Stimulated activated CD8-positive, alpha-beta memory T cell treated with anti-CD3 and anti-CD28 coated beads, Interleukin-7, amount 100 ng/mL, for 48 hours (primary cell): ENCODE measurements at regions not wholly inside any gene's neighbourhood (a gene's known extent, or its start where the extent isn't known, plus 50 kb on each side); places are given as distances from the start of the nearest gene placed in this dataset.

Experiments
- DNase-seq, 2 donors: peaks; one replicate each; pipeline ENCODE4 v3.0.0-alpha.2; 2020; ENCODE audit warnings: low read depth in 1 of 2; ENCODE audit errors: extremely low read depth in 1 of 2

DNA sequence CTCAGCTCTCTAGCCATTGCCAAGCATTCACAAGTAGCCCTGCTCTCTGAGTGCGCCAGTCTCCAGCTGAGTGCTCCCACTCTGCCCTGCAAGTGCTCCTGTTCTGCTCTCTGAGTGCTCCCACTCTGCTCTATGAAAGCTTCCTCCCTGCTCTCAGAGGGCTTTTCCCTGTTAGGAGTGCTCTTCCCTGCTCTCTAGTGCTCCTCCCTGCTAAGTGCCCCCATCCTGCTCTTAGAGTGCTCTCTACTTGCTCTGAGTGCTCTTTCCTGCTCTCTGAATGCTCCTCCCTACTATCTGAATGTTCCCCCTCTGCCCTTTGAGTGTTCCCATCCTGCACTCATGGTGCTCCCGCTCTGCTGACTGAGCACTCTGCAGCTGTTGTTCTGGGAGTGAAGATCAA is 555.4 kb downstream of the NPHP4 start:
- DNase-seq, result no peak

DNA sequence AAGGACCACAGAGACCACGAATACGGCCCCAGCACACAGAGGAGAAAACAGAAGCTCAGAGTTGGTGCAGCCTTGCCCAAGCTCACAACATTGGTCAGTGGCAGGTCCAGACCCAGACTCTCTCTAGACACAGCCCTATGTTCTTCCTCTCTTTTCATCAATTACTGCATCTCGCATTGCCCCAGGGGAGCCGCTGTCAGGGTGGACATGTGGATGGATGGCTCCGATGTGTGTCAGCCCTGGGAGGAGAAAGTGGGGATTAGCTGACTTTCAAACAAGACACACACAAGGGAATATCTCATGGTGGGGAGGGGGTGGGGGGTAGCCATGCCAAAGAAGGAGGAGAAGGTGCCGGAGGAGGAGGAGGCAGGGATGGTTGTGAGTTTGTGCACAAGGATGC is 556.8 kb downstream of the NPHP4 start:
- DNase-seq, result no peak

DNA sequence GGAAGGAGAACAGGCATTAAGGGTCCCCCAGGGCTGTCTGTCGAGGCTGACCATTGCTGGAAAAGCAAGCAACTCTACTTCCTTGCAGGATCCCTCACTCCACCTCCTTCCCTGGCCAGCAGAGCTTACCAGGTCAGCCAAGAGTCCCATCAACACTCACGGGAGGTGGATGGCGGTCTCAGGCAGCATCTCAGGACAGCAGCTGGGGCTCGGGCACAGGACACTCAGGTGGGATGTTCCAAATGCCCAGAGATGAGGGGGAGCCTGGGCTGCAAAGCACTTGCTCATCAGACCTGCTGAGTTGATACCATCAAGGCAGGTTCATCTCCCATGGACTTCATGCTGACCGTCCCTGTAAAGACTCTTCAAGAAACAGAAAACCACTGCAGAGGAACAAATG is 559.8 kb downstream of the NPHP4 start:
- no peak for DNase-seq

DNA sequence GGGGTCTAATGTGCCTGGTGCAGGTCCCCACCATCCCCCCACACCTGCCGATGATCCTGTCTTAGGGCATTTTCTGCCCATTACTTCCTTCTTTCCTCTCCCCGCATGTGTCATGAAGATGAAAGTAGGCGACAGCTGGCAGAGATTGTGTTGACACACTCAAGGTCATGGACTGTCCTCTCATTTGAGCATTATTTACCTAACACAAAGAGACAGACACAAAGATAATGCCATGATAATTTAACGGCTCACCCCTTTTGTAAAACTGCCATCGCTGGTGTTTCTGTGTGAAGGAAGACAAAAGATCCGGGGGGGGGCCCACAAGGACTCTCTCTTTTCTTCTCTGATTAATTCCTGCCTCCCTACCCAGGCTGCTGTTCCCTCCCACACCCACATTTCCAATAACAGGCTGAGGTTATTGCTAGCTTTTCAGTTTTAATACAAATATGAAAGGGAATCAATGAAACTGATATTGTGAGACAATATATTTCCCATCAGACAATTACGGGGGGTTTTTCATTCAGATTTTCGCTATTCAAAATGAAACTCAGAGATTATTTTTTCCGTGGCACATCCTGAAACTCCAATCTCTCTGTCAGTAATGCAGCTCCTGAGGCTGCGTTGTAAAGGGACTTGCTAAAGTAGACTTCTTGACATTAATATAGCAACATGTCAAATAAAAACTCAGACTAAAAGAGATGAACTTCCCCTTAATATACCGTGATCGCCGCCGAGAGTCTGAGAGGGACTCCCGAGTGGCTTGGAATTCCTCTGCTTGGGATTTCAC is 561.1 kb downstream of the NPHP4 start:
- no peak for DNase-seq

DNA sequence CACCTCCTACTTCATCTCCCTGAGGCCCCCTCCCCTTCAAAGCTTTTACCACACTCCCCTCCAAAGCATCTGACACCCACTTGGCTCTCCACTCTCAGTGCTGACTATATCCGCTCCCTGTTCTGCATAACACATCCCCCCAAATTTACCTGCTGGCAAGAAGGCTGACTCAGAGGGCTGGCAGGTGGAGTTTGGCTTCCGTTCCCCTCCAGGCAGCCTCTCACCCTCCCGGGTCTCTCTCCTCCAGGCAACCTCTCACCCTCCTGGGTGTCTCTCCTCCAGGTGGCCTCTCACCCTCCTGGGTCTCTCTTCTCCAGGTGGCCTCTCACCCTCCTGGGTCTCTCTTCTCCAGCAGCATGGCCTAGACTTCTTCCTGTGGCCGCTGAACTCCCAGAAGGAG is 562.1 kb downstream of the NPHP4 start:
- no peak for DNase-seq

DNA sequence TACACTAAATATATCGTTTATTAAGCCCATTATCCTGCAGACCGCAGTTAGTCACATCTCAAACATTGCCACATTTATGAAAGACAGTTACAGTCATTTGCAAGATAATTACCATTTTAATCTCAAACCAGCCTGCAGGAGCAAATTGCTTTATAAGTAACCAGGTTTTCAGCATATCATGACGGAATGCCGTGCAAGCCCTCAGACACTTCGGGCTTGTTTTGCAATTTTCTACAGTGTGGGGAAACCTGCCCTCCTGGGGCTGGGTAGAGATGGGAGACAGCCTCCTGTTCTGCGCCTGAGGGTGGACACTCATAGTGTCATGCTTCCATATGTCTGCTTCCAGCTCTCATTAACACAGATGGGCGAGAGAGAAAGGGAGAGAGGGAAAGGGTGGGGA is 563.9 kb downstream of the NPHP4 start:
- DNase-seq, result no peak

DNA sequence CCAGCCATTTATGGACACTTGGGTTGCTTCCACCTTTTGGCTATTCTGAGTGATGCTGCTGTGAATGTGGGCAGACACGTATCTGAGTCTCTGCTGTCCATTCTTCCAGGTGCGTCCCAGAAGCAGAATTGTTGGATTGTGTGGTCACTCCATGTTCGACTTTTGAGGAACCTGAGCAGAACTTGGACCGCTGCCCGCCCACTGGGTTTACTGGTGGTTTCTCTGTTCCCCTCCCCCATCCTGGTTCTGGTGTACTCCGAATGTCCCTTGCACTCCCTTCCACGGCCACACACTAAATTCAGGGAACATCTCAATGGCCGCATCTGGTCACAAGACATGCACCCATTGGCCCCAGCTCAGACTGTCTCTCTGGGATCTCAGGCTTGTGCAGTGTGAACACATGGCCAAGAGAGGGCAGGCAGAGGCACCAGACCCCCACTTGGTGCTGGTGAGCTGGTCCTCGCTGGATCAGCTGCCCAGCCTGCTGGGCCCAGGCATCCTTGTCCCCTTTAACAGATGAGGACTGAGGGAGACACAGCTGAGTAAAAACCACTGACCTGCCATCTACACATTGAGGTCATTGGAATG is 565.1 kb downstream of the NPHP4 start:
- no peak for DNase-seq

DNA sequence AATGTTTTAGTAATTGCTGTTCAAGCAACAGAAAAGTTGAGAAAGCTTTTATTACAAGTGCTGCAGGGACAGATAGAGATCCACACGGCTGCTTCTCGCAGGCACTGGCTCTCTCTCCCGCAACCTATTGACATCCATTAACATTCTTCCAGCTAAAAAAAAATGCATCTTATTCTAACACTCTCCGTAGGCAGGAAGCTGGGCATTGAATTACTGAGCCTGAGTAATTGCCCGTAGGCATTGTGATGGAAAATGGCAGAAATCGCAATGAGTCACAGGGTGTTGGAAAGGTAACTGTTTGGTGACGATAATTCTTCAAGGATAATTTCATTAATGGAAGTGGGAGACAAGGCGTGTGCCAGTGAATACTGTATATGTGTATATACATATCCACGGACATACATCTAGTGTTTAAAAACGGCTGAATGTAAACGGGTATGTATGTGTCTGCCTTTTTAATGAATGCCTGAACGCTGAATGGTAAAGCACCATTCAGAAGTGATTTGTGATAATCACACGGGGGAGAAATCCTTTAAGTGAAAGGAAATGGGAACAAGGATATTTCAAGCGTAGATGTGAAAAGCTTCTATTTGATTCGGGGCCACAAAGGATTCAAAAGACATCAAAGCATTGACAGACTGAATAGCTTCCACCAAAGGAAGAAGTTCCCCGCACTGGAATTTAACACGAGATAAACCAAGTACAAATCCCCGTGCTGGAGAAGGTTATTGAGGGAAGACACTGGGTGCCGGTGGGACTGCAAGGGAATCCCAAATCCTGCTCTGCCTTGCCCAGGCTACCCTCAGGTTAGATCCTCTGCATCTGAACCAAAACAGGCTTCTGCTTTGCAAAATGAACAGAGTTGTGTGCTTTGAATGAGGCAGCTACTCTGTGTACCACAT is 567.2 kb downstream of the NPHP4 start:
- no peak for DNase-seq

DNA sequence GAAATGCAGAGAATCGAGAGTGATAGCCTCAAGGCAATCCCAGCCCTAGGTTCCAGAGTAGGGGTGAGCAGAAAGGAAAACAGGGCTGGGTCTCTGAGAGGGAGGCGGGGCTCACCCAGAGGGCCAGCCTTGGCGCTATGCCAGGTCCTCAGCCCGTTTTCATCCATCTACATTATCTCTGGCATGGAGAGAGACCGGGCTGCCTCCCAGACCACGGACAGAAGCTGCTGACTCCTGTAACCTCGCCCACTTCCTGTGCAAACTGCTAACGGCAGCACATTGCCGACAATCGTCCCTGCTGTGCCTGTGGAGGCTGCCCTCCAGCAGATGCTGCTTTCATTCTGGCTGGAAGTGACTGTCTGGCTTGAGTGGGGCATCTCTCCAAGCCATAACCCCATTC is 569.1 kb downstream of the NPHP4 start:
- no peak for DNase-seq

DNA sequence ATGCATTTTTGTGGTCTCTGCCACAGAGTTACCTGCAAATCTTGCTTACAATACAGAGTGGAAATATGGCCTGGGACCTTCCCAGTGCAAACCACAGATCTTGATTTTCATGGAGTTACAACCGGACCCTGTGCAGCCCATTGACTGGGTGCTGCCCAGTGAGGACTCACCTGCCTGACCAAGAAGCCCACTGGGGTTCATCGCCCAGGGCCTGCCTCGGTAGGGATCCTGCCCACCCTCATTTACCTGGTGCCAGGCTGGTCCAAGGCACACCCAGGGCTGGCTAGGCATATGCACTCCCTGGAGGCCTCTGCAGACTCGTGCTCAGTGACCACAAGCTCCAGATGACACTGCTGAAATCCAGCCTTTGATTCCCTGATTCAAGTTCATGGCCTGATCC is 572.7 kb downstream of the NPHP4 start:
- no peak for DNase-seq

DNA sequence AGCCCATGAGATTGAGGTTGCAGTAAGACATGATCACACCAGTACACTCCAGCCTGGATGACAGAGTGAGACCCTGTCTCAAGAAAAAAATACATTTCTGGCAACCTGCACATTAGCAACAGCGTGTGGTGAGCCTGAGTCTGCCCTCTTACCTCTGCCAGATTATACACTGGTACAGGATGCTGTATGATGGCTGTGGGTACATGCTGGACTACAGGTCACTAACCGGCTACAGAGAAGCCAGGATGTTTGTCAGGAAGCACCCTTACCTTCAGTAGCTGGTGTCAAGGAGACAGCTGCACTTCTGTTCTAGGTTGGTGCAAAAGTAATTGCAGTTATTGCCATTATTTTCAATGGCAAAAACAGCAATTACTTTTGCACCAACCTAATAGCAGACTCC is 575.7 kb downstream of the NPHP4 start:
- DNase-seq, result no peak

DNA sequence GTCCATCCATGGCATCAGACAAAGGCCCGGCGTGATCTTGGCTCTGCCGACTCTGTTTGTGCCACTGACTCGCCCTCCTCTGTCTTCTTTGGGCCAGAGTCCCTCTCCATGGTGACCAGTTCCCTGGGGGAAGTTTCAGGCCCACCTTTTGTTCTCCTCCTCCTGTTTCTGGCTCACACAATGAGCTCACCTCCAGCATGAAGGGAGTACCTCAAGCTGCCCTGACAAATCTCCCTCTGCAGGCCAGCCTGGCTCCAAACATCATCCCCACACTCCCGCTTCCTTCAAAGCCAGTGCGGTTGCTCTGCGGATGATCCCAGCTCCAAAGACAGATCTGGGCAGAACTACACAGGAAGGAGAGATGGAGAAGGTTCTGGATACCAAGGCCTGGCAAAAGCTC is 576.6 kb downstream of the NPHP4 start:
- DNase-seq, result no peak

DNA sequence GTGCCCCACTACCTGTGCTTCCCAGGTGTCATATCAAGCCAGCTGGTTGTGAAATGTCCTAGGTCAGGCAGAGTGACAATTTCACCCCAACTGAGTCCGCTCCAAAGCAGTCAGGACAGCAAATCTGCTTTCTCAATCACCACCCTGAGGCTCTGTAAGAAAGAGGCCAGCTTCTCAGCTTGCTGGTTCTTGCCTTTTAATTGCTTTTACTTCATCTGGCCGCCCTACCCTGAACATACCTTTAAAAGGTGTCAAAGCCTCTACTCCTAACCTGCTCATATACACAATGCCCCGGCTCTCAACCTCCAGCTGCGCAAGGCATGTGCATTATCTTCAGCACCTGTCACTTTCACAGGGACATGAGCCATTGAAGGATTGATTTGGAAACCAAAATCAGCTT is 581.6 kb downstream of the NPHP4 start:
- no peak for DNase-seq

DNA sequence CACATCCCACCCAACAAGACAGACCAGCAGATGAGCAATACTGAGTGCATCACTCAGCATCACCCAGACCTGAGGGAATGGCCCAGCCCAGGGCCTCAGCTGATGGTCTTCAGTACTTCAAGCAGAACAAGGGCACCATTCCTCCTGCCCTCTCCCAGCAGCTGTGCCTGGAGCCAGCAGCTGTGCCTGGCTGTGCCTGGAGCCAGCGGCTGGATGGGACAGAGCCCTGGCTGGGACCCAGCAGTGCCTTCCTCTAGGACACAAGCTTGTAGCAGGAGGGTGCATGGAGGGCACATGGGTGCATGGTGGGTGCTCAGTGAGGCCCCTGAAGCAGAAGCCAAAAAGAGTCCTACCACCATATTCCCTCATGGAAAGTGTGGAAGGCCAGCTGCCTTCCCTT is 583.8 kb downstream of the NPHP4 start:
- DNase-seq, result no peak

DNA sequence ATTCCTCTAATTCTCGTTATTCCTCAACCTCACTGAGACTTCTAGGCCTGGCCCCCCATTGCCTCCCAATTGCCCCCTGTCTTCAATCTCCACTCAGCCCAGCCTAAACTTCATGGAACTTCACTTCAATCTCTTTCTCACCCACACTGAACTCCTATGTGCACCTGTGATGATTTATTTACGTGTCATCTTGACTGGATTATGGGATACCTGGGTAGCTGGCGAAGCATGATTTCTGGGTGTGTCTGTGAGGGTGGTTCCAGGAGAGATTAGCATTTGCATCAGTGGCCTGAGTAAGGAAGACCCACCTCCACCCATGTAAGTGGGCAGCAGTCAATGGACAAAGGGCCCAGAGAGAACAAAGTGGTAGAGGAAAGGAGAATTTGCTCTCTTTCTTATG is 587.0 kb downstream of the NPHP4 start:
- DNase-seq, result no peak

DNA sequence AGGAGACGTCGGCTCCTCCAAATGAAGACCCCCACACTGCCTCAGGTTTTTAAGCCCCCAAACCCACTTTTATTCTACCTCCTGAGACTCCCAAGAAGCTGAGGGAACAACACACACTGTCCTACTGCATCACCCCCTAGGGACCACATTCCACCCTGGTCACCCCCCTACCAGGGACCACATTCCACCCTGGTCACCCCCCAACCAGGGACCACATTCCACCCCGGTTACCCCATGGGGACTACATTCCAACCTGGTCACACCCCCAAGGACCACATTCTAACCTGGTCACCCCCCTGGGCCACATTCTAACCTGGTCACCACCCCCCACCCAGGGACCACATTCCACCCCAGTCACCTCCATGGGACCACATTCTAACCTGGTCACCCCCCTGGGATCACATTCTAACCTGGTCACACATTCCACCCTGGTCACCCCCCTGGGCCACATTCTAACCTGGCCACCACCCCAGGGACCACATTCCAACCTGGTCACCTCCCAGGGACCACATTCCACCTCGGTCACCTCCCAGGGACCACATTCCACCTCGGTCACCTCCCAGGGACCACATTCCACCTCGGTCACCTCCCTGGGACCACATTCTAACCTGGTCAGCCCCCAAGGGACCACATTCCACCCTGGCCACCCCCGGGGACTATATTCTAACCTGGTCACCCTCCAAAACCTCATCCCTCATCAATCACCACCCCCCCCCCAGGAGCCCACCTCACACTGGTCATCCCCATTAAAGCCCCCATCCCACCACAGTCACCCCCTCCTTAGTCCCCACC is 587.6 kb downstream of the NPHP4 start:
- no peak for DNase-seq

DNA sequence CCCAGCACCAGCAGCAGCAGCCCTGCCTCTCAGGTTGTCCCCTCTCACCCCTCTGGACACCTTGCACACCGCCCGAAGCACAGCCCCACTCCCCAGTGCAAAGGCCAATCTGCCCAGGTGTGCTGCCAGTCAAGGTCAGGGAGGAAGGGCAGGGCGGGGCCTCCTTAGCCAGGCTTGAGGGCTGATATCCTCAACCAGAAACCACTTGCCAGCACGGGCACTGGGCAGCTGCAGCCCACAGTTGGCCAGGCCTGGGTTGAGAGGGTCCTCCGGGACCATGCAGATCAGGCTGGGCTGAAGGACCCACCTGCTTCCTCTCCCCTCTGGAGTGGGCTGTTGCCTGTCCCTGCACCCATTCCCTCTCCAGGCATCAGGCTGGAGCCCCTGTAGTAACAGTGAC is 588.3 kb downstream of the NPHP4 start:
- DNase-seq, result no peak

DNA sequence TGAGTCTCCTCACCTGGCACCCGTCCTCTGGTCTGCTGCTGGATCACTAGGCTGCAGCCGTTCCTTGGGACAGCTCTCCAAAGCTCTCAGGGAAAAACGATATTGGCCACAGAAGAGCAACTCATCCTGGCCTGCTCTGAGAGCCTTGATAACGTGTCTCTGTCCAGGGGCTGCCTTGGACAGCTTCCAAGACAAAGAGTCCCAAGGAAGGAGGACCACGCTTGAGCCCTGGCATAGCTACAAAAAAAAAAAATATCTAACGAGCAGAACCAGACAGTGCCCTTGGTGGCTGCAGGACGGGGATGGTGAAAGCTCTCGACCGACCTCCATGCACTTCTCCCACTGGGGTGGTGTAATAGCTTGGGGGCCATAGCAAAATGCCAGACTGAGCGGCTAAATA is 589.6 kb downstream of the NPHP4 start:
- no peak for DNase-seq

DNA sequence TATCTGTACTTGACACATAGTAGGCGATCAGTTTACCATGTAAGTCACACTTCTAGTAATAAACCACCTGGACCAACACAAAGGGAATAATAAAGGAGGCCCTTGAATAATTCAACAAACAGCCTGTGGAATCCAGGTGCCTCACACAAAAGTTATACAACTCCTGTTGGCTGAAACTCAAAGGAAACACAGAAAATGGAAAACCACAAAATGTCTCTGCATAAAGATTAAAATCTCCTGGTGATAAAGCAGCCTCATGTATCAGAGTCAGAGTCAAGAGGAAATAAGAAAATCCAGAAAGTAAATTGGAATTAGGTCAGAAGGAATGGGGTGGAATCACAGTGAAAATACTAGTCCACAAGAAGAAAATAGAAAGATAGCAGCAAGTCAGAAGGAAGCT is 592.5 kb downstream of the NPHP4 start:
- DNase-seq, result no peak

DNA sequence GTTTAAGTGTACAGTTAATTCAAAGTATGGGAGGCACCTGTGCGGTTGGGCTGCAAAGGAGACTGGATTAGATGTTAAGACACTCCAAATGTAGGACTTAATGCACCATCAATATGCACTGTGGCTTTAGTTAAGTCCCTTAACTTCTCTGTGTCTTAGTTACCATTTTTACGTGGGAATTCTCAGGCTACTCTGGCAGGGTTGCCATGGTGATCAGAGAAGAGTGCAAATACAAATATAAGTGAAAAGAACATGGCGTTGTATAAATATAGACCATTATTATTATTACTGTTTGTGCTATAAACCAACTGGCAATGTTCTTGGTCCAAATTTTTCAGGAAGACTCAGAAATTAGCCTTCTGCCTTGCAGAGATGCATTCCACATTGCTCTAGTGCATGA is 595.6 kb downstream of the NPHP4 start:
- DNase-seq, result no peak

DNA sequence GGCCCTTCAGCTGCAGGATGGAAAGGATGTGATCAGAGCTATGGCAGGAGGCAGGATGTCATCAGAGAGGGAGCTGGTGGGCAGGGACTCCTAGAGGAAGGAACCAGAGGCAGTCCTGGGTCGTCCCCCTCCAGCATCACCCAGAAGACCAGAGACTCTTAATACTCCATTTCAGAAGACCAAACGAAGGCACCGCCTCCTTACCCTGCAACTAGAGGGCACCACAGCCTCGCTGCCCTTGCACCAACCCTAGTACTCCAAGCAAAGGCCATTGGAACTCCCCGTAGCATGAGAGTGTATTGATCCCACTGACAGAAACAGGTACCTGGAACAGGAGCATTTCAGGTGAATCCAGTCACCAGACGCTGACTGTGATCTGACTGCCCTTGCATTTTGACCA is 598.1 kb downstream of the NPHP4 start:
- DNase-seq, result no peak
